A673 (cell line): ENCODE measurements at regions not wholly inside any gene's neighbourhood (a gene's known extent, or its start where the extent isn't known, plus 50 kb on each side); places are given as distances from the start of the nearest gene placed in this dataset.

Experiments
- BruUV-seq: library from RNA; stranded (reverse); fragments of 400-500 nt; replicated peaks from 2 replicates; lab custom pipeline; 2021; lab: Mats Ljungman, UMichigan
- CTCF ChIA-PET: fragments of 300-600 bp; sonication (Branson Sonifier 250); formaldehyde crosslinking; loops from one replicate; lab custom pipeline; 2022; ENCODE audit warnings: antibody characterized with exemption; lab: Charles Lee
- POLR2A ChIA-PET: fragments of 300-600 bp; sonication (Branson Sonifier 250); formaldehyde crosslinking; loops from one replicate; lab custom pipeline; 2022; ENCODE audit warnings: antibody characterized with exemption; ENCODE audit not compliant: low non-redundant PET; lab: Charles Lee
- DNase-seq: peaks from one replicate; pipeline ENCODE4 v3.0.0-alpha.2; 2015; ENCODE audit warnings: low spot score
- H3K27ac ChIP-seq: fragments of 200-600 bp; sonication (generic); 2 replicates; pipeline ENCODE4 v1.5.1; 2016; ENCODE audit warnings: mixed run types, low read depth, mild to moderate bottlenecking, mixed read lengths, antibody characterized with exemption, low read length; ENCODE audit not compliant: poor library complexity, severe bottlenecking
- H3K27me3 ChIP-seq: fragments of 200-600 bp; sonication (generic); replicated peaks from 2 replicates; pipeline ENCODE4 v1.6.1; 2017; ENCODE audit warnings: mixed run types, low read depth, mild to moderate bottlenecking, mixed read lengths, antibody characterized with exemption, low read length; ENCODE audit not compliant: insufficient read depth, poor library complexity
- H3K36me3 ChIP-seq: fragments of 200-600 bp; sonication (generic); 2 replicates; pipeline ENCODE4 v1.6.1; 2016; ENCODE audit warnings: mixed run types, mild to moderate bottlenecking, mixed read lengths, antibody characterized with exemption, low read length; ENCODE audit not compliant: insufficient read depth, poor library complexity, severe bottlenecking
- H3K4me1 ChIP-seq: fragments of 200-600 bp; sonication (generic); 2 replicates; pipeline ENCODE4 v1.6.1; 2017; ENCODE audit warnings: mixed run types, mild to moderate bottlenecking, mixed read lengths, antibody characterized with exemption, low read length; ENCODE audit not compliant: insufficient read depth, poor library complexity, severe bottlenecking
- H3K4me3 ChIP-seq: fragments of 200-600 bp; sonication (generic); 2 replicates; pipeline ENCODE4 v1.5.1; 2016; ENCODE audit warnings: low read depth, mixed run types, mild to moderate bottlenecking, mixed read lengths, low read length; ENCODE audit not compliant: poor library complexity, severe bottlenecking
- H3K9me3 ChIP-seq: fragments of 200-600 bp; sonication (generic); 2 replicates; pipeline ENCODE4 v1.6.1; 2016; ENCODE audit warnings: mixed run types, low read depth, mild to moderate bottlenecking, mixed read lengths, antibody characterized with exemption, low read length; ENCODE audit not compliant: poor library complexity, severe bottlenecking
- EZH2 ChIP-seq: fragments of 200-600 bp; sonication (generic); IDR thresholded peaks from 2 replicates; pipeline ENCODE4 v1.6.1; 2017; ENCODE audit warnings: borderline replicate concordance, low read depth, mild to moderate bottlenecking, mixed read lengths, antibody characterized with exemption, low read length; ENCODE audit not compliant: poor library complexity, severe bottlenecking
- intact Hi-C: fragments of 100-400 bp; cut with micrococcal nuclease; formaldehyde crosslinking; loops from one replicate; pipeline ENCODE4 v1.10.0; 2022; ENCODE audit not compliant: unreplicated experiment
- TF ChIP-seq, protein P1 (sequence below): fragments of 300-800, 200-600 bp; sonication (generic); conservative IDR thresholded peaks from 2 replicates; pipeline ENCODE4 v1.5.1; 2017; ENCODE audit warnings: low read depth, mild to moderate bottlenecking, antibody characterized with exemption, low read length, moderate library complexity, mixed read lengths

- intact Hi-C loops, result no loop called here
- CTCF ChIA-PET, result no interaction called here
These were observed 80.7 kb upstream of the PRPS1 start for GRCh38 chrX:107547621-107548020.

DNA sequence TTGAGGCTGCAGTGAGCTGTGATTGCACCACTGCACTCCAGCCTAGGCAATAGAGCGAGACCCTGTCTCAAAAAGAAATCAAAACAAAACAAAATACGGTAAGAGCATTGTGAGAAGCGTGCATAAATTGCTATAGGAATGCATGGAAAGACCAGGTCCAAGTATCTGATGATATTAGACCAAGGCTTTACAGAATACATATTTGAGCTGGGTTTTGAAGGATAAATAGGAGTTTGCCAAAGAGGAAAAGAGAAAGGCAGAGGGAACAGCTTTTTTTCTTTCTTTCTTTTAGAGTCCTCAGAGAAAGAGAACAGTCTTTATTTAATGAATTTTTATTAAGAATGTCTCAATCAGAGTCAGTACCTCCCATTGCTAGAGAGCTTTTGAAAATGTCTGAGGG is 79.5 kb upstream of the PRPS1 start:
- no peak for DNase-seq
- no peak overlapping the region for H3K4me3 ChIP-seq
- POLR2A ChIA-PET, result no interaction called here
- TF ChIP-seq, protein P1, sequence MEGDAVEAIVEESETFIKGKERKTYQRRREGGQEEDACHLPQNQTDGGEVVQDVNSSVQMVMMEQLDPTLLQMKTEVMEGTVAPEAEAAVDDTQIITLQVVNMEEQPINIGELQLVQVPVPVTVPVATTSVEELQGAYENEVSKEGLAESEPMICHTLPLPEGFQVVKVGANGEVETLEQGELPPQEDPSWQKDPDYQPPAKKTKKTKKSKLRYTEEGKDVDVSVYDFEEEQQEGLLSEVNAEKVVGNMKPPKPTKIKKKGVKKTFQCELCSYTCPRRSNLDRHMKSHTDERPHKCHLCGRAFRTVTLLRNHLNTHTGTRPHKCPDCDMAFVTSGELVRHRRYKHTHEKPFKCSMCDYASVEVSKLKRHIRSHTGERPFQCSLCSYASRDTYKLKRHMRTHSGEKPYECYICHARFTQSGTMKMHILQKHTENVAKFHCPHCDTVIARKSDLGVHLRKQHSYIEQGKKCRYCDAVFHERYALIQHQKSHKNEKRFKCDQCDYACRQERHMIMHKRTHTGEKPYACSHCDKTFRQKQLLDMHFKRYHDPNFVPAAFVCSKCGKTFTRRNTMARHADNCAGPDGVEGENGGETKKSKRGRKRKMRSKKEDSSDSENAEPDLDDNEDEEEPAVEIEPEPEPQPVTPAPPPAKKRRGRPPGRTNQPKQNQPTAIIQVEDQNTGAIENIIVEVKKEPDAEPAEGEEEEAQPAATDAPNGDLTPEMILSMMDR, result no peak
- no peaks in the 10 kb centered on the region for H3K4me1 ChIP-seq
- intact Hi-C loops, result no loop called here
- no TSS peak for BruUV-seq
- no peaks in the 10 kb centered on the region for H3K9me3 ChIP-seq
- no peak overlapping the region for H3K27ac ChIP-seq
- CTCF ChIA-PET, result no interaction called here
- H3K27me3 ChIP-seq, result peaks cover 10% of the 10 kb centered on the region
- H3K36me3 ChIP-seq, result no peaks in the 10 kb centered on the region

More at GRCh38 chrX:107547621-107548020, 80.7 kb upstream of the PRPS1 start:
- no peak for DNase-seq
- BruUV-seq, result no TSS peak
- TF ChIP-seq, protein P1, result no peak
- TF ChIP-seq EZH2, result no peak
- H3K27ac ChIP-seq, result no peak overlapping the region
- H3K4me1 ChIP-seq, result no peaks in the 10 kb centered on the region
- POLR2A ChIA-PET, result no interaction called here
- H3K9me3 ChIP-seq, result no peaks in the 10 kb centered on the region
- no peak overlapping the region for H3K4me3 ChIP-seq
- peaks cover 4% of the 10 kb centered on the region for H3K27me3 ChIP-seq
- H3K36me3 ChIP-seq, result no peaks in the 10 kb centered on the region

- TF ChIP-seq, protein P1, result no peak
- no peak for TF ChIP-seq EZH2
- no peaks in the 10 kb centered on the region for H3K4me1 ChIP-seq
- intact Hi-C loops, result no loop called here
- ChIA-PET POLR2A (no interaction called here), CTCF (no interaction called here)
- H3K9me3 ChIP-seq, result no peaks in the 10 kb centered on the region
- H3K27me3 ChIP-seq, result peaks cover 11% of the 10 kb centered on the region
- DNase-seq, result no peak
- no peak overlapping the region for H3K4me3 ChIP-seq
- H3K36me3 ChIP-seq, result no peaks in the 10 kb centered on the region
- no TSS peak for BruUV-seq
- H3K27ac ChIP-seq, result no peak overlapping the region
These were observed 78.8 kb upstream of the PRPS1 start for GRCh38 chrX:107549504-107549903.
